ENCODE measurements at regions not wholly inside any gene's neighbourhood (a gene's known extent, or its start where the extent isn't known, plus 50 kb on each side); places are given as distances from the start of the nearest gene placed in this dataset.

- H3K36me3 ChIP-seq (ENCODE audit: control insufficient read depth, insufficient read depth, low read length), result no peaks in the 10 kb centered on the region
- ChIA-PET CTCF (no interaction called here), POLR2A (no interaction called here)
- no peak for DNase-seq (ENCODE audit: low read depth)
- H3K4me3 ChIP-seq (ENCODE audit: low read depth, low read length), result no peak overlapping the region
- TF ChIP-seq, protein P1, sequence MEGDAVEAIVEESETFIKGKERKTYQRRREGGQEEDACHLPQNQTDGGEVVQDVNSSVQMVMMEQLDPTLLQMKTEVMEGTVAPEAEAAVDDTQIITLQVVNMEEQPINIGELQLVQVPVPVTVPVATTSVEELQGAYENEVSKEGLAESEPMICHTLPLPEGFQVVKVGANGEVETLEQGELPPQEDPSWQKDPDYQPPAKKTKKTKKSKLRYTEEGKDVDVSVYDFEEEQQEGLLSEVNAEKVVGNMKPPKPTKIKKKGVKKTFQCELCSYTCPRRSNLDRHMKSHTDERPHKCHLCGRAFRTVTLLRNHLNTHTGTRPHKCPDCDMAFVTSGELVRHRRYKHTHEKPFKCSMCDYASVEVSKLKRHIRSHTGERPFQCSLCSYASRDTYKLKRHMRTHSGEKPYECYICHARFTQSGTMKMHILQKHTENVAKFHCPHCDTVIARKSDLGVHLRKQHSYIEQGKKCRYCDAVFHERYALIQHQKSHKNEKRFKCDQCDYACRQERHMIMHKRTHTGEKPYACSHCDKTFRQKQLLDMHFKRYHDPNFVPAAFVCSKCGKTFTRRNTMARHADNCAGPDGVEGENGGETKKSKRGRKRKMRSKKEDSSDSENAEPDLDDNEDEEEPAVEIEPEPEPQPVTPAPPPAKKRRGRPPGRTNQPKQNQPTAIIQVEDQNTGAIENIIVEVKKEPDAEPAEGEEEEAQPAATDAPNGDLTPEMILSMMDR (IDR thresholded peaks at IDR 0.05; ENCODE audit: insufficient read depth, low read depth, low read length), result no peak
- H3K27me3 ChIP-seq (ENCODE audit: control insufficient read depth, insufficient read depth, low read length), result no peaks in the 10 kb centered on the region
Measured at GRCh38 chr10:56586461-56586891, 225.4 kb upstream of the ZWINT start.

DNA sequence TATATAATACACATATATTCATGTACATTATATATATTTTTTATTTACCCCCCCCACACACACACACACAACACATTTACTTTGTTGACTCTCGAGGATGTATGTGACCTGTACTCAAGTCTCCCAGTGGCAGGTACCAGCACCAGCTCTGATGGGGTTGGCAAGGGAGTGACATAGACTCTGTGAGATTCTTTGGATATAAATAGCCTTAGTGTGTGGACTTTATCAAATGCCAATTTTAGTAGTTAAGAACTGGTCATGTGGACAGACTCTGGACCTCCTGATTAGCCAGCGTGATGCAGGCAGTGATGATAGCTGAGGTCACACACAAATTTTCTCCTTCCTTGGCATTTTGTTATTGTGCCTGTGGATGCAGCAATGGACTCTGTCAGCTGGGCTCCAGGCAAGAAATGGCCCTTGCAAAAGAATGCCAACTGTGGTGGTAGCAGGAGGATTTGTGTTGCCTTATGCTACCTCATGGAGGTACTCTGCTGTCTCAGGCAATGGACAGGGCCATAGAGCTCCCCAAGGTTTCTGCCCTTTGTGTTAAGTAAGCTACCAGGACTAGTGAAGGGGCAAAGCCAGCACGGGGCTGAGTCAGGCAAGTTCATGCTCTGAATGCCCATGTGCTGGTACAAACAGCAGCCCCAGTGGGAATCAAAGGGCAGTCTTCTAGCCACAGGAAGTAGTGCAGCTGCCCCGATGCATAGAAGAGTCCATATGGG lies 224.6 kb upstream of the ZWINT start:
- CTCF ChIA-PET, result no interaction called here
- Histone ChIP-seq H3K4me3 (ENCODE audit: low read depth, low read length) (no peak overlapping the region), H3K27me3 (ENCODE audit: control insufficient read depth, insufficient read depth, low read length) (no peaks in the 10 kb centered on the region), H3K36me3 (ENCODE audit: control insufficient read depth, insufficient read depth, low read length) (no peaks in the 10 kb centered on the region)
- POLR2A ChIA-PET, result no interaction called here
- no peak for DNase-seq (ENCODE audit: low read depth)
- TF ChIP-seq, protein P1 (IDR thresholded peaks at IDR 0.05; ENCODE audit: insufficient read depth, low read depth, low read length), result no peak

DNA sequence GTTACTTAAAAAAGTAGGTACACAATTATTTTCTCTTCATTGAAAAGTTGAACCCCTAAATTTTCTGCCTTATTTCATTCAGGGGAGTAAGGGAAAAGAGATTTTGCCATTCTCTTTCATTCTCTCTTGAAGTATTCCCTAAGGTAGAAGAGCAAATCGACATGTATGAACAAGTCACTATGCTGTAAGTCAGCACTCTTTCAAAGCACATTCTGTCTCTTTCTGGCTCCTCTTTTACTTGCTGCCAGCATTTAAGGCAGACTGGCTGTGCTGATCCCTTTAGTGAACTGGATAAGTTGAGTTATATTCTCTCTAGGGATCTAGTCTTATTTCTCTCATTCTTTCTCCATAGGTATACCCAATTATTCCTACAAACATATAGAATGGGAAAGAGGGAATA lies 222.3 kb upstream of the ZWINT start:
- no peaks in the 10 kb centered on the region for H3K27me3 ChIP-seq (ENCODE audit: control insufficient read depth, insufficient read depth, low read length)
- POLR2A ChIA-PET, result no interaction called here
- CTCF ChIA-PET, result interaction anchor here (0.6 kb wide), 1 partner anchor 12 kb away, joined by 3 read pairs; no protein-coding TSS in a partner anchor
- H3K4me3 ChIP-seq (ENCODE audit: low read depth, low read length), result no peak overlapping the region
- DNase-seq (ENCODE audit: low read depth), result no peak
- TF ChIP-seq, protein P1 (IDR thresholded peaks at IDR 0.05; ENCODE audit: insufficient read depth, low read depth, low read length), result no peak
- H3K36me3 ChIP-seq (ENCODE audit: control insufficient read depth, insufficient read depth, low read length), result no peaks in the 10 kb centered on the region

- ChIA-PET CTCF (no interaction called here), POLR2A (no interaction called here)
- TF ChIP-seq, protein P1 (IDR thresholded peaks at IDR 0.05; ENCODE audit: insufficient read depth, low read depth, low read length), result no peak
- H3K4me3 ChIP-seq (ENCODE audit: low read depth, low read length), result no peak overlapping the region
- H3K27me3 ChIP-seq (ENCODE audit: control insufficient read depth, insufficient read depth, low read length), result no peaks in the 10 kb centered on the region
- DNase-seq (ENCODE audit: low read depth), result no peak
- H3K36me3 ChIP-seq (ENCODE audit: control insufficient read depth, insufficient read depth, low read length), result no peaks in the 10 kb centered on the region
Measured at GRCh38 chr10:56567580-56567979, 206.5 kb upstream of the ZWINT start.

DNA sequence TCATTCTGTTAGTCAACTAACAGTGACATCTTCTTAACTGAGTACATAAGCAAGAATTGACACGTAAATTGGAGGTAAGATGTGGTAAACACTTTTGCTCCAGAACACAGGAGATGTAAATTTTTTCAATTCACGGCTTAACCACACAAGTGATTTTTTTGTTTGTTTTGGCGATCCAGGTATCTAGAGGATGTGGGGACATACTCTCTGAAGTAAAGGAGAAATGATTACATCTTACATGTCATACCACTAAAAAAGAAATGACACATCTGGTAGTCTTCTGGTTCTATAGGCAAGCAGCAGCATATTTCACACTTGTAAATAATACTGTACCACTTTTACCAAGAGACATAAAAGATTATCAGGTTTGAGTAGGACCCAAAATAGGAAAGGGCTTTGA lies 200.3 kb upstream of the ZWINT start:
- Histone ChIP-seq H3K4me3 (ENCODE audit: low read depth, low read length) (no peak overlapping the region), H3K36me3 (ENCODE audit: control insufficient read depth, insufficient read depth, low read length) (no peaks in the 10 kb centered on the region), H3K27me3 (ENCODE audit: control insufficient read depth, insufficient read depth, low read length) (no peaks in the 10 kb centered on the region)
- POLR2A ChIA-PET, result no interaction called here
- no peak for DNase-seq (ENCODE audit: low read depth)
- TF ChIP-seq, protein P1 (IDR thresholded peaks at IDR 0.05; ENCODE audit: insufficient read depth, low read depth, low read length), result no peak
- CTCF ChIA-PET, result no interaction called here
